DND-41 (cell line): ENCODE measurements at regions not wholly inside any gene's neighbourhood (a gene's known extent, or its start where the extent isn't known, plus 50 kb on each side); places are given as distances from the start of the nearest gene placed in this dataset.

ENCODE experiments used
- ATAC-seq: fragments of 200-7000 bp; cut with Tn5 transposase; 3 replicates; pipeline ENCODE4 v1.9.1; 2021; ENCODE audit warnings: low read depth; ENCODE audit not compliant: insufficient read depth
- DNase-seq: peaks from one replicate; pipeline ENCODE4 v3.0.0-alpha.2; 2020
- H2AFZ ChIP-seq: 2 replicates; pipeline ENCODE4 v1.6.0; 2012; ENCODE audit warnings: low read depth, low read length
- H3K27ac ChIP-seq: 2 replicates; pipeline ENCODE4 v1.5.1; 2012; ENCODE audit warnings: low read length, inconsistent platforms
- H3K27me3 ChIP-seq: fragments of 200-600 bp; sonication (generic); 2 replicates; pipeline ENCODE4 v1.6.0; 2012; ENCODE audit warnings: low read length, mild to moderate bottlenecking, inconsistent platforms; ENCODE audit not compliant: insufficient read depth, poor library complexity
- H3K36me3 ChIP-seq: 2 replicates; pipeline ENCODE4 v1.5.1; 2012; ENCODE audit warnings: low read length, inconsistent platforms; ENCODE audit not compliant: insufficient read depth
- H3K4me1 ChIP-seq: 2 replicates; pipeline ENCODE4 v1.5.1; 2012; ENCODE audit warnings: mild to moderate bottlenecking, low read length; ENCODE audit not compliant: insufficient read depth
- H3K4me2 ChIP-seq: 2 replicates; pipeline ENCODE4 v1.6.0; 2012; ENCODE audit warnings: mild to moderate bottlenecking, moderate library complexity, low read length, inconsistent platforms; ENCODE audit not compliant: insufficient read depth
- H3K4me3 ChIP-seq, 2 experiments: fragments of 200-600 bp in 1 of 2; shearing (Covaris generic) in 1 of 2; 2 replicates each; pipeline ENCODE4 v1.5.1; 2012 to 2016; ENCODE audit warnings: inconsistent platforms in 2 of 2, low read length in 2 of 2, mild to moderate bottlenecking in 2 of 2, low read depth in 1 of 2, moderate library complexity in 1 of 2
- H3K79me2 ChIP-seq: 2 replicates; pipeline ENCODE4 v1.6.0; 2012; ENCODE audit warnings: low read length, inconsistent platforms; ENCODE audit not compliant: insufficient read depth
- H3K9ac ChIP-seq: 2 replicates; pipeline ENCODE4 v1.6.0; 2012; ENCODE audit warnings: low read depth, mild to moderate bottlenecking, inconsistent platforms, low read length, moderate library complexity
- H3K9me3 ChIP-seq: 2 replicates; pipeline ENCODE4 v1.5.1; 2012; ENCODE audit warnings: low read length, moderate library complexity, mild to moderate bottlenecking, inconsistent platforms; ENCODE audit not compliant: insufficient read depth, severe bottlenecking
- H4K20me1 ChIP-seq: 2 replicates; pipeline ENCODE4 v1.6.0; 2012; ENCODE audit warnings: low read length; ENCODE audit not compliant: insufficient read depth
- CTCF ChIP-seq: IDR thresholded peaks from 2 replicates; pipeline ENCODE4 v1.5.1; 2012; ENCODE audit warnings: borderline replicate concordance, low read length, moderate library complexity, mild to moderate bottlenecking; ENCODE audit not compliant: poor library complexity, severe bottlenecking; ENCODE audit errors: extremely low read depth
- EZH2 ChIP-seq: IDR thresholded peaks from 3 replicates; pipeline ENCODE4 v1.6.1; 2012; ENCODE audit warnings: borderline replicate concordance, low read depth, mild to moderate bottlenecking, moderate library complexity, low read length, inconsistent platforms; ENCODE audit not compliant: severe bottlenecking

- no peaks in the 10 kb centered on the region for H3K4me1 ChIP-seq
- ATAC-seq (no peak), DNase-seq (no peak)
- H3K9me3 ChIP-seq: no peaks in the 10 kb centered on the region
- H3K36me3 ChIP-seq: no peaks in the 10 kb centered on the region
- H3K4me2 ChIP-seq: no peak overlapping the region
- H2AFZ ChIP-seq: no peak overlapping the region
- TF ChIP-seq CTCF (no peak), EZH2 (no peak)
- H3K27ac ChIP-seq: no peak overlapping the region
- H3K79me2 ChIP-seq: no peaks in the 10 kb centered on the region
- no peaks in the 10 kb centered on the region for H3K27me3 ChIP-seq
- no peak overlapping the region for H3K9ac ChIP-seq
- no peak overlapping the region for H3K4me3 ChIP-seq
- H4K20me1 ChIP-seq: no peaks in the 10 kb centered on the region
Measured at GRCh38 chr14:97061198-97061597, 264.0 kb downstream of the VRK1 start.

GRCh38 chr14:97061714-97062113 is 264.5 kb downstream of the VRK1 start:
- Histone ChIP-seq H3K4me2 (no peak overlapping the region), H3K27ac (no peak overlapping the region), H3K4me1 (no peaks in the 10 kb centered on the region), H3K27me3 (no peaks in the 10 kb centered on the region), H3K9ac (no peak overlapping the region), H3K36me3 (no peaks in the 10 kb centered on the region), H3K79me2 (no peaks in the 10 kb centered on the region), H4K20me1 (no peaks in the 10 kb centered on the region), H2AFZ (no peak overlapping the region), H3K4me3 (no peak overlapping the region), H3K9me3 (no peaks in the 10 kb centered on the region)
- no peak for DNase-seq
- TF ChIP-seq EZH2 (no peak), CTCF (no peak)
- ATAC-seq: no peak

- no peak overlapping the region for H3K4me2 ChIP-seq
- no peaks in the 10 kb centered on the region for H4K20me1 ChIP-seq
- DNase-seq (no peak), ATAC-seq (no peak)
- TF ChIP-seq CTCF: no peak
- no peak for TF ChIP-seq EZH2
- no peak overlapping the region for H3K9ac ChIP-seq
- H3K4me1 ChIP-seq: no peaks in the 10 kb centered on the region
- H2AFZ ChIP-seq: no peak overlapping the region
- H3K4me3 ChIP-seq: no peak overlapping the region
- no peaks in the 10 kb centered on the region for H3K9me3 ChIP-seq
- H3K27me3 ChIP-seq: no peaks in the 10 kb centered on the region
- H3K79me2 ChIP-seq: no peaks in the 10 kb centered on the region
- no peak overlapping the region for H3K27ac ChIP-seq
- H3K36me3 ChIP-seq: no peaks in the 10 kb centered on the region
Measured at GRCh38 chr14:97065305-97066067, 268.3 kb downstream of the VRK1 start.
